ENCODE measurements at regions not wholly inside any gene's neighbourhood (a gene's known extent, or its start where the extent isn't known, plus 50 kb on each side); places are given as distances from the start of the nearest gene placed in this dataset.
A peak's percentile ranks its signal among the peaks of the same experiment; 100 is the strongest.

GRCh38 chr18:25827961-25828561 is 262.4 kb downstream of the SS18 start:
- TF ChIP-seq GATA2 (IDR thresholded peaks at IDR 0.05; ENCODE audit: low read depth, low read length) (peak; percentile 99), GATA3 (IDR thresholded peaks at IDR 0.05; ENCODE audit: low read depth, low read length) (peak; percentile 84)

All from SH-SY5Y (cell line).